H1 (cell line): ENCODE measurements at regions not wholly inside any gene's neighbourhood (a gene's known extent, or its start where the extent isn't known, plus 50 kb on each side); places are given as distances from the start of the nearest gene placed in this dataset.

Source experiments
- CTCF ChIA-PET: fragments of 300-600 bp; sonication (Branson Sonifier 250); formaldehyde crosslinking; loops from one replicate; lab custom pipeline; 2021; ENCODE audit not compliant: partially characterized antibody; lab: Charles Lee
- POLR2A ChIA-PET: fragments of 300-600 bp; sonication (Branson Sonifier 250); formaldehyde crosslinking; loops from one replicate; lab custom pipeline; 2021; ENCODE audit warnings: inconsistent platforms; ENCODE audit not compliant: partially characterized antibody; lab: Charles Lee
- DNase-seq, 2 experiments: peaks; one replicate each; pipeline versions ENCODE4 v3.0.0 to v3.0.0-alpha.2; 2010 to 2022; ENCODE audit warnings: low spot score in 2 of 2, low read depth in 1 of 2, mixed read lengths in 1 of 2
- FAIRE-seq: peaks from 2 replicates; lab custom pipeline; 2011; peaks lifted over from hg19 to GRCh38; lab: Jason Lieb, UNC
- H2AFZ ChIP-seq: 2 replicates; pipeline ENCODE4 v1.8.1; 2012; ENCODE audit warnings: low read length, inconsistent platforms
- H2AK5ac ChIP-seq: 2 replicates; pipeline ENCODE4 v1.6.1; 2013; ENCODE audit warnings: low read depth, low read length
- H2BK120ac ChIP-seq: replicated peaks from 2 replicates; pipeline ENCODE3; 2013; ENCODE audit warnings: low read depth, low read length, inconsistent platforms
- H2BK12ac ChIP-seq: 2 replicates; pipeline ENCODE4 v1.6.1; 2013; ENCODE audit warnings: low read depth, low read length
- H2BK15ac ChIP-seq: 2 replicates; pipeline ENCODE4 v1.6.1; 2013; ENCODE audit warnings: low read length
- H2BK20ac ChIP-seq: 2 replicates; pipeline ENCODE4 v1.6.1; 2013; ENCODE audit warnings: low read length
- H2BK5ac ChIP-seq: 2 replicates; pipeline ENCODE4 v1.6.1; 2013; ENCODE audit warnings: low read depth, low read length
- H3K14ac ChIP-seq: 2 replicates; pipeline ENCODE4 v1.6.1; 2013; ENCODE audit warnings: inconsistent platforms; ENCODE audit not compliant: insufficient read length
- H3K18ac ChIP-seq: 2 replicates; pipeline ENCODE4 v1.6.1; 2013; ENCODE audit warnings: low read length; ENCODE audit errors: extremely low read depth
- H3K23ac ChIP-seq: 2 replicates; pipeline ENCODE4 v1.6.1; 2013; ENCODE audit warnings: inconsistent platforms; ENCODE audit not compliant: insufficient read length
- H3K23me2 ChIP-seq: 2 replicates; pipeline ENCODE4 v1.6.1; 2013; ENCODE audit warnings: low read depth, low read length
- H3K27ac ChIP-seq: 2 replicates; pipeline ENCODE4 v1.6.1; 2011; ENCODE audit warnings: low read depth, low read length, inconsistent platforms
- H3K27me3 ChIP-seq, 4 experiments: replicated peaks in 1 of 4; 1 replicate in 1 of 4; 2 replicates in 3 of 4; pipeline versions ENCODE4 v1.6.1 to v1.8.1; 2011 to 2013; ENCODE audit warnings: low read length in 3 of 4, mild to moderate bottlenecking in 3 of 4, inconsistent platforms in 2 of 4, mixed read lengths in 2 of 4, moderate library complexity in 1 of 4; ENCODE audit not compliant: control insufficient read depth in 3 of 4, insufficient read depth in 3 of 4; ENCODE audit errors: extremely low read depth in 1 of 4
- H3K36me3 ChIP-seq, 4 experiments: 2 replicates each; pipeline versions ENCODE4 v1.6.1 to v1.8.1; 2011 to 2013; ENCODE audit warnings: mild to moderate bottlenecking in 4 of 4, low read length in 3 of 4, moderate library complexity in 2 of 4, control low read depth in 1 of 4, inconsistent platforms in 1 of 4; ENCODE audit not compliant: insufficient read depth in 4 of 4, control insufficient read depth in 2 of 4
- H3K4ac ChIP-seq: replicated peaks from 2 replicates; pipeline ENCODE3; 2013; ENCODE audit warnings: low read length, low read depth, mixed read lengths, inconsistent platforms; ENCODE audit not compliant: insufficient read length
- H3K4me1 ChIP-seq, 4 experiments: replicated peaks in 1 of 4; 1 replicate in 1 of 4; 2 replicates in 3 of 4; pipeline versions ENCODE4 v1.6.1 to v1.8.1; 2011 to 2013; ENCODE audit warnings: low read length in 3 of 4, inconsistent platforms in 2 of 4, mixed read lengths in 1 of 4; ENCODE audit not compliant: insufficient read depth in 4 of 4, control insufficient read depth in 3 of 4
- H3K4me2 ChIP-seq, 2 experiments: 2 replicates each; pipeline versions ENCODE4 v1.6.1 to v1.8.1; 2011 to 2013; ENCODE audit warnings: low read depth in 2 of 2, low read length in 2 of 2, control low read depth in 1 of 2, inconsistent platforms in 1 of 2, mild to moderate bottlenecking in 1 of 2; ENCODE audit not compliant: insufficient read depth in 1 of 2
- H3K4me3 ChIP-seq, 4 experiments: fragments of 200-600, 300-600 bp in 1 of 4; sonication (generic), shearing (Covaris generic), sonication (Bioruptor Twin) in 1 of 4; 2 replicates each; pipeline versions ENCODE4 v1.5.1 to v1.8.1; 2011 to 2016; ENCODE audit warnings: low read length in 4 of 4, low read depth in 3 of 4, control low read depth in 2 of 4, inconsistent platforms in 2 of 4, mild to moderate bottlenecking in 2 of 4, mixed read lengths in 1 of 4, moderate library complexity in 1 of 4; ENCODE audit not compliant: insufficient read depth in 2 of 4; ENCODE audit errors: extremely low read depth in 1 of 4
- H3K56ac ChIP-seq: replicated peaks from 2 replicates; pipeline ENCODE3; 2013; ENCODE audit warnings: low read depth, mild to moderate bottlenecking, mixed read lengths, low read length, inconsistent platforms; ENCODE audit not compliant: insufficient read length
- H3K79me1 ChIP-seq: 2 replicates; pipeline ENCODE4 v1.6.1; 2013; ENCODE audit warnings: low read depth, low read length, control low read depth
- H3K79me2 ChIP-seq, 2 experiments: 2 replicates each; pipeline versions ENCODE4 v1.6.1 to v1.8.1; 2012 to 2013; ENCODE audit warnings: low read length in 2 of 2, mild to moderate bottlenecking in 2 of 2, inconsistent platforms in 1 of 2; ENCODE audit not compliant: insufficient read depth in 2 of 2, control insufficient read depth in 1 of 2
- H3K9ac ChIP-seq, 4 experiments: replicated peaks in 1 of 4; 1 replicate in 1 of 4; 2 replicates in 3 of 4; pipeline versions ENCODE4 v1.6.1 to v1.8.1; 2011 to 2013; ENCODE audit warnings: low read depth in 3 of 4, low read length in 3 of 4, control low read depth in 2 of 4, mild to moderate bottlenecking in 2 of 4, moderate library complexity in 2 of 4, inconsistent platforms in 1 of 4; ENCODE audit errors: extremely low read depth in 1 of 4
- H3K9me3 ChIP-seq, 2 experiments: 2 replicates each; pipeline versions ENCODE4 v1.6.1 to v1.8.1; 2012 to 2013; ENCODE audit warnings: mild to moderate bottlenecking in 2 of 2, moderate library complexity in 2 of 2, control low read depth in 1 of 2, inconsistent platforms in 1 of 2, low read depth in 1 of 2, low read length in 1 of 2, mixed read lengths in 1 of 2; ENCODE audit not compliant: insufficient read depth in 2 of 2
- H4K20me1 ChIP-seq, 2 experiments: replicated peaks in 1 of 2; 2 replicates each; pipeline versions ENCODE3 to v1.8.1; 2011 to 2013; ENCODE audit warnings: inconsistent platforms in 2 of 2, low read length in 2 of 2, mild to moderate bottlenecking in 1 of 2; ENCODE audit not compliant: insufficient read depth in 2 of 2, control insufficient read depth in 1 of 2
- H4K5ac ChIP-seq: 2 replicates; pipeline ENCODE4 v1.6.1; 2013; ENCODE audit warnings: low read length, low read depth, mixed read lengths, inconsistent platforms; ENCODE audit not compliant: insufficient read length
- H4K8ac ChIP-seq: 2 replicates; pipeline ENCODE4 v1.8.0; 2013; ENCODE audit warnings: mild to moderate bottlenecking, moderate library complexity, low read length, inconsistent platforms; ENCODE audit not compliant: insufficient read depth; ENCODE audit errors: extremely low read depth
- H4K91ac ChIP-seq: replicated peaks from 2 replicates; pipeline ENCODE3; 2013; ENCODE audit warnings: low read length, mixed read lengths, inconsistent platforms; ENCODE audit not compliant: insufficient read length
- ASH2L ChIP-seq: fragments of 200-600, 300-600 bp; sonication (generic); IDR thresholded peaks from one replicate; pipeline ENCODE4 v1.7.1; 2017; ENCODE audit warnings: low read length
- ATF2 ChIP-seq: IDR thresholded peaks from 2 replicates; pipeline ENCODE4 v1.6.1; 2012; ENCODE audit warnings: low read length, inconsistent platforms
- BACH1 ChIP-seq: IDR thresholded peaks from 2 replicates; pipeline ENCODE4 v1.6.1; 2012; ENCODE audit warnings: low read length, improper control_type of control experiment
- CHD1 ChIP-seq: IDR thresholded peaks from 2 replicates; pipeline ENCODE4 v1.6.1; 2012; ENCODE audit warnings: low read depth, low read length, improper control_type of control experiment
- CTBP2 ChIP-seq: IDR thresholded peaks from 2 replicates; pipeline ENCODE4 v1.7.0; 2011; ENCODE audit warnings: borderline replicate concordance, mild to moderate bottlenecking, moderate library complexity, mixed read lengths, low read length; ENCODE audit not compliant: insufficient read depth, insufficient read length
- HDAC2 ChIP-seq, 2 experiments: fragments of 300-600 bp in 1 of 2; sonication (generic) in 1 of 2; IDR thresholded peaks; 2 replicates each; pipeline ENCODE4 v1.6.1; 2011 to 2012; ENCODE audit warnings: low read depth in 2 of 2, low read length in 2 of 2, mild to moderate bottlenecking in 2 of 2, moderate library complexity in 2 of 2, borderline replicate concordance in 1 of 2, inconsistent platforms in 1 of 2
- JUN ChIP-seq: IDR thresholded peaks from 2 replicates; pipeline ENCODE4 v1.6.1; 2011; ENCODE audit warnings: low read depth, mild to moderate bottlenecking, improper control_type of control experiment, low read length
- NANOG ChIP-seq: IDR thresholded peaks from 2 replicates; pipeline ENCODE4 v1.6.1; 2011; ENCODE audit warnings: low read length, low read depth, mild to moderate bottlenecking, inconsistent platforms; ENCODE audit not compliant: insufficient read depth, poor library complexity, severe bottlenecking
- POU5F1 ChIP-seq: IDR thresholded peaks from 2 replicates; pipeline ENCODE4 v1.6.1; 2011; ENCODE audit warnings: low read depth, mild to moderate bottlenecking, low read length, moderate library complexity
- RAD21 ChIP-seq, 2 experiments: IDR thresholded peaks in 1 of 2; conservative IDR thresholded peaks in 1 of 2; 2 replicates each; pipeline ENCODE4 v1.6.1; 2011; ENCODE audit warnings: low read depth in 2 of 2, low read length in 2 of 2, improper control_type of control experiment in 1 of 2, inconsistent platforms in 1 of 2, mild to moderate bottlenecking in 1 of 2, moderate library complexity in 1 of 2
- RFX5 ChIP-seq: IDR thresholded peaks from 2 replicates; pipeline ENCODE4 v1.6.1; 2011; ENCODE audit warnings: low read depth, low read length, improper control_type of control experiment, borderline replicate concordance
- YY1 ChIP-seq: IDR thresholded peaks from 2 replicates; pipeline ENCODE4 v1.6.1; 2011; ENCODE audit warnings: low read depth, mild to moderate bottlenecking, low read length
- WGBS, 2 experiments: shearing (Covaris generic) in 1 of 2; methylation state at CpG; one replicate each; pipeline versions ENCODE4 v1.1.6 to v1.1.7; 2013 to 2015; ENCODE audit warnings: low lambda C conversion rate in 2 of 2, mixed read lengths in 2 of 2, inconsistent platforms in 1 of 2, low coverage in 1 of 2, missing lambda C conversion rate in 1 of 2; ENCODE audit not compliant: insufficient replicate concordance in 2 of 2, insufficient coverage in 1 of 2, insufficient read length in 1 of 2; ENCODE audit errors: extremely low coverage in 1 of 2, missing lambda C conversion rate in 1 of 2; 5-methylcytosine and 5-hydroxymethylcytosine counted together

GRCh38 chr16:26970292-26970691 lies 96.4 kb upstream of the C16orf82 start:
- POLR2A ChIA-PET: no interaction called here
- Histone ChIP-seq H2BK5ac (no peak overlapping the region), H3K4me3 (no peak overlapping the region), H3K27ac (no peak overlapping the region), H3K23me2 (no peaks in the 10 kb centered on the region), H2BK15ac (no peak overlapping the region), H3K18ac (no peak overlapping the region), H3K56ac (no peak overlapping the region), H4K91ac (no peak overlapping the region), H3K4me2 (no peak overlapping the region), H3K9me3 (no peaks in the 10 kb centered on the region), H2BK120ac (no peak overlapping the region), H2AFZ (no peak overlapping the region), H3K4ac (no peak overlapping the region), H3K27me3 (no peaks in the 10 kb centered on the region), H3K79me1 (no peaks in the 10 kb centered on the region), H2AK5ac (no peak overlapping the region), H4K20me1 (no peaks in the 10 kb centered on the region), H3K23ac (no peak overlapping the region), H4K5ac (no peak overlapping the region), H4K8ac (no peak overlapping the region), H3K4me1 (no peaks in the 10 kb centered on the region), H2BK20ac (no peak overlapping the region), H2BK12ac (no peak overlapping the region), H3K79me2 (no peaks in the 10 kb centered on the region), H3K14ac (no peak overlapping the region), H3K36me3 (no peaks in the 10 kb centered on the region), H3K9ac (no peak overlapping the region)
- no peak for TF ChIP-seq BACH1
- TF ChIP-seq CHD1: no peak
- no peak for TF ChIP-seq CTBP2
- no peak for TF ChIP-seq JUN
- no peak for TF ChIP-seq HDAC2 (IDR thresholded peaks at IDR 0.05; ENCODE audit: borderline replicate concordance in 1 of 2, low read depth in 2 of 2, low read length in 2 of 2)
- no peak for TF ChIP-seq ASH2L
- no peak for TF ChIP-seq POU5F1
- no peak for TF ChIP-seq NANOG
- TF ChIP-seq ATF2: no peak
- TF ChIP-seq YY1: no peak
- no peak for TF ChIP-seq RAD21 (IDR thresholded peaks at IDR 0.05 in 1 of 2, conservative IDR thresholded peaks at IDR 0.05 in 1 of 2; ENCODE audit: low read depth in 2 of 2, low read length in 2 of 2)
- TF ChIP-seq RFX5: no peak
- WGBS, 2 experiments: 97% methylated on average over 3 of the region's 3 CpGs; no CpG with 5 or more reads in 1 of the 2 experiments
- CTCF ChIA-PET: interaction anchor here (2.3 kb wide), 1 partner anchor 11 kb away, joined by 6 read pairs; no protein-coding TSS in a partner anchor
- FAIRE-seq (no peak), DNase-seq (no peak)
